Keratinocyte (primary cell): ENCODE measurements at regions not wholly inside any gene's neighbourhood (a gene's known extent, or its start where the extent isn't known, plus 50 kb on each side); places are given as distances from the start of the nearest gene placed in this dataset.
A peak's percentile ranks its signal among the peaks of the same experiment; 100 is the strongest.
"Not testable (repeated sequence)": the region's sequence is repeated elsewhere in the genome, so short reads cannot be mapped to it uniquely, and the experiment has no call there.

ENCODE experiments used
- DNase-seq: peaks from one replicate; pipeline ENCODE4 v3.0.0-alpha.2; 2011; ENCODE audit warnings: low read depth, missing footprints, low spot score
- FAIRE-seq: peaks from 2 replicates; lab custom pipeline; 2011; peaks lifted over from hg19 to GRCh38; lab: Jason Lieb, UNC
- H2AFZ ChIP-seq: 2 replicates; pipeline ENCODE4 v1.6.0; 2012; ENCODE audit warnings: low read length, control low read depth, inconsistent platforms; ENCODE audit not compliant: control insufficient read depth
- H3K27ac ChIP-seq: 2 replicates; pipeline ENCODE4 v1.5.1; 2011; ENCODE audit warnings: low read length; ENCODE audit not compliant: control insufficient read depth, insufficient read depth
- H3K27me3 ChIP-seq: 3 replicates; pipeline ENCODE4 v1.6.0; 2011; ENCODE audit warnings: low read length; ENCODE audit not compliant: control insufficient read depth, insufficient read depth; ENCODE audit errors: extremely low read depth
- H3K36me3 ChIP-seq, 2 experiments: 2 replicates in 1 of 2; 3 replicates in 1 of 2; pipeline ENCODE4 v1.5.1; 2011; ENCODE audit warnings: low read length in 2 of 2, mild to moderate bottlenecking in 1 of 2; ENCODE audit not compliant: control insufficient read depth in 2 of 2, insufficient read depth in 2 of 2; ENCODE audit errors: extremely low read depth in 1 of 2
- H3K4me1 ChIP-seq: 3 replicates; pipeline ENCODE4 v1.5.1; 2011; ENCODE audit warnings: low read length; ENCODE audit not compliant: control insufficient read depth, insufficient read depth; ENCODE audit errors: extremely low read depth
- H3K4me2 ChIP-seq: 3 replicates; pipeline ENCODE4 v1.6.0; 2011; ENCODE audit warnings: low read depth, low read length; ENCODE audit not compliant: control insufficient read depth, insufficient read depth; ENCODE audit errors: extremely low read depth
- H3K4me3 ChIP-seq, 3 experiments: fragments of 200-600 bp in 1 of 3; sonication (generic) in 1 of 3; 2 replicates in 2 of 3; 3 replicates in 1 of 3; pipeline ENCODE4 v1.5.1; 2011 to 2016; ENCODE audit warnings: low read length in 3 of 3, mild to moderate bottlenecking in 3 of 3, control low read depth in 2 of 3, inconsistent platforms in 1 of 3, low read depth in 1 of 3, mixed read lengths in 1 of 3, mixed run types in 1 of 3, moderate library complexity in 1 of 3; ENCODE audit not compliant: control insufficient read depth in 2 of 3, insufficient read depth in 2 of 3; ENCODE audit errors: extremely low read depth in 1 of 3
- H3K79me2 ChIP-seq: 2 replicates; pipeline ENCODE4 v1.6.0; 2012; ENCODE audit warnings: low read length; ENCODE audit not compliant: control insufficient read depth, insufficient read depth
- H3K9ac ChIP-seq: 3 replicates; pipeline ENCODE4 v1.6.0; 2011; ENCODE audit warnings: low read length; ENCODE audit not compliant: control insufficient read depth, insufficient read depth; ENCODE audit errors: extremely low read depth
- H3K9me1 ChIP-seq: 3 replicates; pipeline ENCODE4 v1.6.0; 2011; ENCODE audit warnings: low read length; ENCODE audit not compliant: control insufficient read depth, insufficient read depth; ENCODE audit errors: extremely low read depth
- H3K9me3 ChIP-seq: 2 replicates; pipeline ENCODE4 v1.5.1; 2012; ENCODE audit warnings: low read depth, low read length; ENCODE audit not compliant: control insufficient read depth
- H4K20me1 ChIP-seq: 3 replicates; pipeline ENCODE4 v1.6.0; 2011; ENCODE audit warnings: low read length; ENCODE audit not compliant: control insufficient read depth, insufficient read depth; ENCODE audit errors: extremely low read depth
- EZH2 ChIP-seq: IDR thresholded peaks from one replicate; pipeline ENCODE4 v1.6.1; 2012; ENCODE audit warnings: inconsistent platforms, mild to moderate bottlenecking, low read length, moderate library complexity
- dilution Hi-C: fragments of 300-500 bp; cut with MboI; formaldehyde crosslinking; loops from one replicate; pipeline ENCODE4 v1.7.0; 2020; ENCODE audit warnings: low sequenced_read_pairs; ENCODE audit not compliant: extremely low pct_ligation_motif_present
- TF ChIP-seq, protein P1 (sequence below), 3 experiments: IDR thresholded peaks in 1 of 3; conservative IDR thresholded peaks in 1 of 3; optimal IDR thresholded peaks in 1 of 3; 2 replicates in 2 of 3; 3 replicates in 1 of 3; pipeline versions ENCODE3 to v1.5.1; 2011; ENCODE audit warnings: low read length in 3 of 3, mild to moderate bottlenecking in 3 of 3, moderate library complexity in 2 of 3, control low read depth in 1 of 3, inconsistent platforms in 1 of 3; ENCODE audit not compliant: insufficient read depth in 2 of 3; ENCODE audit errors: extremely low read depth in 1 of 3

DNA sequence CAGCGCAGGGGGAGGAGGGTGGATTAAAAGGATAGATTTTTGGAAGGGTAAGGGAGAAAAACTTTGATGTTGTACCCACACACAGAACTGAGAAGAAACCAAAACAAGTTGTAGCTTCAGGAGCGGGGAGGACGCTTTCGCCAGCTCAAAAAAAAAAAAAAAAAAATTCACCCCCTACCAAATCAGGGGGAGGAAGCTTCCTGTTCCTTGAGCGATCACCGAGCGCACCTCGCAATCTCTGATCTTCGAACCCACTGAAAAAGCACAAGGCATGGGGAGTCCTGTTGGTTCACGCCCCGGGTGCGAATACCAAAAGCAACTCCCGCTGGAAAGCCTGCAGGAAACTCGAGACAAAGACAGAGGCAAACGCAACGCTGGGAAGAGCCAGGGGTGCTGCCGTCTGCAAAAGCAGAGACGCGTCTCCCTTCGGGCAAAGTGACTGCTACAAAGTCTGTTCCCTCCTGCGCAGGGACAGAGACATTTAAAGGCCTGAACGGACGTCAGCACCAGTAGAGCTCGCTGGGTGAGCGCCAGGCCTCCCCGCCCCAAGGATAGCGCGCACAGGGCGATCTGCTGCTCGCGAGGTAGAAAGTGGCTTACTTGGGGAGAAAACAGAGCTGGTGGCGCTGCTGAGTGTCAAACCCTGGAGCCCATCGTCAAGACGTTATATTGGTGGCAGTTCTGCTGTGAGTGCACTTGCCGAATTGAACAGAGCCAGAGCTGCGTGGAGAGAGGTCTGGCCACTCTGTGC, 190.4 kb downstream of the USP22 start:
- Histone ChIP-seq H3K9me1 (no peaks in the 10 kb centered on the region), H3K36me3 (no peaks in the 10 kb centered on the region), H4K20me1 (no peaks in the 10 kb centered on the region), H3K9ac (no peak overlapping the region), H3K79me2 (no peaks in the 10 kb centered on the region), H3K27me3 (peaks cover 13% of the 10 kb centered on the region), H3K4me2 (peak overlapping the region; percentile 87), H3K9me3 (no peaks in the 10 kb centered on the region), H3K27ac (no peak overlapping the region), H3K4me1 (peaks cover 12% of the 10 kb centered on the region), H3K4me3 (peak overlapping the region; percentile 1 to 57 (median 43)), H2AFZ (peak overlapping the region; percentile 82)
- dilution Hi-C loops: no loop called here
- TF ChIP-seq EZH2: peak; percentile 66
- TF ChIP-seq, protein P1, sequence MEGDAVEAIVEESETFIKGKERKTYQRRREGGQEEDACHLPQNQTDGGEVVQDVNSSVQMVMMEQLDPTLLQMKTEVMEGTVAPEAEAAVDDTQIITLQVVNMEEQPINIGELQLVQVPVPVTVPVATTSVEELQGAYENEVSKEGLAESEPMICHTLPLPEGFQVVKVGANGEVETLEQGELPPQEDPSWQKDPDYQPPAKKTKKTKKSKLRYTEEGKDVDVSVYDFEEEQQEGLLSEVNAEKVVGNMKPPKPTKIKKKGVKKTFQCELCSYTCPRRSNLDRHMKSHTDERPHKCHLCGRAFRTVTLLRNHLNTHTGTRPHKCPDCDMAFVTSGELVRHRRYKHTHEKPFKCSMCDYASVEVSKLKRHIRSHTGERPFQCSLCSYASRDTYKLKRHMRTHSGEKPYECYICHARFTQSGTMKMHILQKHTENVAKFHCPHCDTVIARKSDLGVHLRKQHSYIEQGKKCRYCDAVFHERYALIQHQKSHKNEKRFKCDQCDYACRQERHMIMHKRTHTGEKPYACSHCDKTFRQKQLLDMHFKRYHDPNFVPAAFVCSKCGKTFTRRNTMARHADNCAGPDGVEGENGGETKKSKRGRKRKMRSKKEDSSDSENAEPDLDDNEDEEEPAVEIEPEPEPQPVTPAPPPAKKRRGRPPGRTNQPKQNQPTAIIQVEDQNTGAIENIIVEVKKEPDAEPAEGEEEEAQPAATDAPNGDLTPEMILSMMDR (optimal IDR thresholded peaks at IDR 0.05 in 1 of 3, IDR thresholded peaks at IDR 0.05 in 1 of 3, conservative IDR thresholded peaks at IDR 0.05 in 1 of 3; ENCODE audit: extremely low read depth in 1 of 3, insufficient read depth in 2 of 3, low read length in 3 of 3): no peak
- no peak for DNase-seq
- FAIRE-seq: no peak

DNA sequence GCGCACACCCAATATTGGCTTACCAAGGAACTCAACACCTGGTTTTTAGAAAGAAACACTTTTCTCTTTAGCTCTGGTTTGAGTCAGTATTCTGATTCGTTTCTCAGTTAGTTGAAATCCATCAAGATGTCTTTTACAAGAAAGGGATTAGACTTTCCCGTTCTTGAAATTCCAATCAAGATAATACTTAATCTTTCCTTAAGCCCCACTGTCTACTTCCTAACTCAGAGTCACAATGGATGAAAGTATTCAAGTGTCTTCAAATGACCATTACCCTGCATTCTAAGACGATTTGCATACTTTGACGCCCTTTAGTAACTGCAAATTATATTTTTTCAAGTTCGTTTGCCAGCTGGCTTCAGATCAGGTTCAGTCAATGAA, 189.8 kb downstream of the USP22 start:
- H3K9me1 ChIP-seq: no peaks in the 10 kb centered on the region
- no peaks in the 10 kb centered on the region for H3K9me3 ChIP-seq
- no peaks in the 10 kb centered on the region for H3K79me2 ChIP-seq
- no peak for DNase-seq
- peaks cover 12% of the 10 kb centered on the region for H3K4me1 ChIP-seq
- H3K27me3 ChIP-seq: peaks cover 13% of the 10 kb centered on the region
- dilution Hi-C loops: no loop called here
- H3K36me3 ChIP-seq: no peaks in the 10 kb centered on the region
- no peak overlapping the region for H3K27ac ChIP-seq
- H3K4me3 ChIP-seq: no peak overlapping the region
- H2AFZ ChIP-seq: no peak overlapping the region
- TF ChIP-seq, protein P1 (optimal IDR thresholded peaks at IDR 0.05 in 1 of 3, IDR thresholded peaks at IDR 0.05 in 1 of 3, conservative IDR thresholded peaks at IDR 0.05 in 1 of 3; ENCODE audit: extremely low read depth in 1 of 3, insufficient read depth in 2 of 3, low read length in 3 of 3): no peak
- TF ChIP-seq EZH2: no peak
- H3K4me2 ChIP-seq: peak overlapping the region; percentile 87
- FAIRE-seq: no peak
- H4K20me1 ChIP-seq: no peaks in the 10 kb centered on the region
- H3K9ac ChIP-seq: no peak overlapping the region

DNA sequence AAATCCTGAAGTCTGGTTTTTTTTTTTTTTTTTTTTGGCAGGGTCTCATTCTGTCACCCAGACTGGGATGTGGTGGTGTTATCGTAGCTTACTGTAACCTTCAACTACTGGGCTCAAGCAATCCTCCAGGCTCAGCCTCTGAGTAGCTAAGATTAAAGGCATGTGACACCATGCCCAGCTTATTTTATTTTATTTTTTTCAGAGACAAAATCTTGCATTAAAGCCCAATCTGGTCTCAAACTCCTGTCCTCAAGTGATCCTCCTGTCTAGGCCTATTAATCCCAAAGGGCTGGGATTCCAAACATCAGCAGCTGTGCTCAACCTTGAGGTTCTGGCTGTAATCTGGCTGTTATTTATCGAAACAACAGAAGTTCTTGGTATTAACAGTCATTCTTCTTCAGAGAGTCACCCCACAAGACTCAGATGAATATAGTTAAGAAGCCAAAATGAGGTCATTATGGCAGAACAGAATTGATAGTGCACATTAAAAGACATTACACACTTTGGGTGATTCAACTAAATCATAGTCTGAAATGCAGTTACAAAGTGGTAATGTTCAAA, 186.8 kb downstream of the USP22 start:
- H3K4me2 ChIP-seq, H4K20me1 ChIP-seq, H3K9ac ChIP-seq, DNase-seq, H3K9me3 ChIP-seq, H3K79me2 ChIP-seq, FAIRE-seq, H2AFZ ChIP-seq, H3K36me3 ChIP-seq, H3K27ac ChIP-seq, H3K4me3 ChIP-seq, H3K9me1 ChIP-seq, dilution Hi-C loops: not testable (repeated sequence)
- H3K27me3 ChIP-seq: peaks cover 13% of the 10 kb centered on the region
- peaks cover 12% of the 10 kb centered on the region for H3K4me1 ChIP-seq
